ENCODE measurements at regions not wholly inside any gene's neighbourhood (a gene's known extent, or its start where the extent isn't known, plus 50 kb on each side); places are given as distances from the start of the nearest gene placed in this dataset.

- Histone ChIP-seq H3K27ac (no peak overlapping the region), H3K4me3 (no peak overlapping the region), H3K4me1 (no peaks in the 10 kb centered on the region), H3K36me3 (replicated peaks in 1 of 2; ENCODE audit: insufficient read depth in 1 of 2, low read depth in 2 of 2) (no peaks in the 10 kb centered on the region), H3K27me3 (no peaks in the 10 kb centered on the region), H3K9me3 (no peaks in the 10 kb centered on the region)
- TF ChIP-seq POLR2A (IDR thresholded peaks at IDR 0.05) (no peak), CTCF (IDR thresholded peaks at IDR 0.05) (no peak)
- DNase-seq: no peak
- intact Hi-C loops (cut with DNase I): no loop called here
- WGBS, 2 donors: 56 to 83% methylated on average over 1 of the region's 1 CpG
- ATAC-seq: no peak
These were observed 150.5 kb upstream of the DUSP10 start for GRCh38 chr1:221892301-221892830.

DNA sequence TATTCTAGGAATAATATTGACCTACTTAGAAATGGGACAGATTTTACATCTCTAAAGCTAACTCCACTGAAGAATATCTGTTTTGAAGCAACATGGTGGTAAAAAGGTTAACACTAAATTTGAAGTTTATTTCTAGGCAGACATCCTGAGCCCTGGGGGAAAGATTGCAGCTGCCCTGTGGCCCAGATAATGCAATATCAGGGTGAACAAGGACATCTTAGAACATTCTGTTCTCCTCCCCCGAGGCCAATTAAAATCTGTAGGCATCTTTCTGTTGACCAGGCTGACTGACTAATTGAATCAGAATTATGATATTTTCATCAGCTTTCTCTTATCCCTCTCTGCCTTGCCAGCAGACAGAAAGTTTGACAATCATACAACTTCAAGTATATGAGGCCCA lies 149.8 kb upstream of the DUSP10 start:
- WGBS, 2 donors: 38 to 46% methylated on average over 1 of the region's 1 CpG
- Histone ChIP-seq H3K36me3 (replicated peaks in 1 of 2; ENCODE audit: insufficient read depth in 1 of 2, low read depth in 2 of 2) (no peaks in the 10 kb centered on the region), H3K27ac (no peak overlapping the region), H3K27me3 (no peaks in the 10 kb centered on the region), H3K4me1 (peaks cover 5% of the 10 kb centered on the region), H3K4me3 (no peak overlapping the region), H3K9me3 (no peaks in the 10 kb centered on the region)
- ATAC-seq (no peak), DNase-seq (peak in 2 of 4 donors; percentile 13 to 22)
- intact Hi-C loops (cut with DNase I): no loop called here
- TF ChIP-seq POLR2A (IDR thresholded peaks at IDR 0.05): no peak
- TF ChIP-seq CTCF (IDR thresholded peaks at IDR 0.05): no peak

- DNase-seq: no peak
- TF ChIP-seq POLR2A (IDR thresholded peaks at IDR 0.05) (no peak), CTCF (IDR thresholded peaks at IDR 0.05) (no peak)
- H3K4me1 ChIP-seq: peaks cover 5% of the 10 kb centered on the region
- no peak overlapping the region for H3K27ac ChIP-seq
- ATAC-seq: no peak
- intact Hi-C loops (cut with DNase I): no loop called here
- WGBS, 2 donors: 71 to 86% methylated on average over 5 of the region's 5 CpGs
- no peaks in the 10 kb centered on the region for H3K9me3 ChIP-seq
- no peaks in the 10 kb centered on the region for H3K36me3 ChIP-seq (replicated peaks in 1 of 2; ENCODE audit: insufficient read depth in 1 of 2, low read depth in 2 of 2)
- H3K27me3 ChIP-seq: no peaks in the 10 kb centered on the region
- no peak overlapping the region for H3K4me3 ChIP-seq
These were observed 146.9 kb upstream of the DUSP10 start for GRCh38 chr1:221888801-221889200.

GRCh38 chr1:221888218-221888617 lies 146.3 kb upstream of the DUSP10 start:
- Histone ChIP-seq H3K9me3 (no peaks in the 10 kb centered on the region), H3K4me1 (peaks cover 5% of the 10 kb centered on the region), H3K27me3 (no peaks in the 10 kb centered on the region), H3K27ac (no peak overlapping the region), H3K36me3 (replicated peaks in 1 of 2; ENCODE audit: insufficient read depth in 1 of 2, low read depth in 2 of 2) (no peaks in the 10 kb centered on the region), H3K4me3 (no peak overlapping the region)
- ATAC-seq: no peak
- intact Hi-C loops (cut with DNase I): no loop called here
- no peak for DNase-seq
- no peak for TF ChIP-seq POLR2A (IDR thresholded peaks at IDR 0.05)
- TF ChIP-seq CTCF (IDR thresholded peaks at IDR 0.05): no peak
- 78 to 89% methylated on average over 11 of the region's 11 CpGs for WGBS, 2 donors

GRCh38 chr1:221887758-221888157 lies 145.9 kb upstream of the DUSP10 start:
- ATAC-seq (no peak), DNase-seq (no peak)
- no peak overlapping the region for H3K4me3 ChIP-seq
- TF ChIP-seq POLR2A (IDR thresholded peaks at IDR 0.05) (no peak), CTCF (IDR thresholded peaks at IDR 0.05) (no peak)
- H3K9me3 ChIP-seq: no peaks in the 10 kb centered on the region
- intact Hi-C loops (cut with DNase I): no loop called here
- no peaks in the 10 kb centered on the region for H3K27me3 ChIP-seq
- H3K27ac ChIP-seq: no peak overlapping the region
- 78% methylated on average over 2 of the region's 2 CpGs for WGBS, 2 donors
- H3K36me3 ChIP-seq (replicated peaks in 1 of 2; ENCODE audit: insufficient read depth in 1 of 2, low read depth in 2 of 2): no peaks in the 10 kb centered on the region
- peaks cover 5% of the 10 kb centered on the region for H3K4me1 ChIP-seq
